Fibroblast of upper back skin (primary cell): ENCODE measurements at regions not wholly inside any gene's neighbourhood (a gene's known extent, or its start where the extent isn't known, plus 50 kb on each side); places are given as distances from the start of the nearest gene placed in this dataset.

Source experiments
- DNase-seq: peaks from one replicate; pipeline ENCODE4 v3.0.0-alpha.2; 2013

GRCh38 chr18:75158465-75159237, 50.3 kb downstream of the PTGR3 start:
- DNase-seq, result no peak

DNA sequence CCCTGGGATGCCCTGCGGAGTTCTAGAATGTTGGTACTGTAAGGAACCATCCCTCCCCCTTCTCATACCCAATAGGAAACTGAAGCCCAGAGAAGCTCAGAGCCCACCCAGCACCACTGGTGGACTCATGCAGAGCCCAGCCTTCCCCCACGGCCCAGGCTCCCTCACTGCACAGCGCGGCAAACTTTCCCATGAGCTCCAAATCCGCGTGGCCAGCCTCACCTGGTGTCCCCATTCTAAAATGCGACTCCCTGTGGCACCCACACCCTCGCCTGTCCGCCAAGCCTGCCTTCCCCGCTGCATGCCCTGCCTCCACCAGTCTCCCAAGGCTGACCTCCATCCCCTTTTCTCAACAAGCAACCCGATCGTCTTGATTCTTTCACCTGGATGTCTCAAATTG, 51.1 kb downstream of the PTGR3 start:
- DNase-seq, result no peak

GRCh38 chr18:75157381-75157780, 51.6 kb downstream of the PTGR3 start:
- DNase-seq, result no peak

GRCh38 chr18:75156831-75157230, 52.1 kb downstream of the PTGR3 start:
- DNase-seq, result no peak

DNA sequence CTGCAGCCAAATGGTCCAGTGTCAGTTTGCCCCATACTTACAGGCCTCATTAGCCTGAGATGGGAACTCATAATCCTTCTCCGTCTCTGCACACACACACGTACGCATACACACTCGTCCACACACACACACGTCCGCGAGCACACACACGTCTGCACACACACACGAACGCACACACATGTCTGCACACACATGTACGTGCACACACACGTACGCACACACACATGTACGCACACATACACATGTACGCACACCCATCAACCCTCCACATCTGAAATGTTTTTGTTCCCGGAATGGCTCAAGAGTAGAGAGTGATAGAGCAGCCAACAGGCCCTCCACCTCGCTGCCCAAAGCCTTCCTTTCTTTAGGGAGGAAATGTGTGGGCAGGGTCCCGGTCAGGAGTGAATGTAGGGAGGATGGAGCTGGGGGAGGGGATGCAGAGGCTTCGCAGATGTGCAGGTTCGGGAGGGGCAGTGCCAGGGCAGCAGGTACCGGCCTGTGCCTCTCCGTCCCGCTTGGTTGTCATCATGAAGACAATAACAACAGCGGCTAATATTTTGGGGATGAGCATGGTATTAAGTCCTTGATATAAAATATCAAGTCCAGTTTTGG, 52.7 kb downstream of the PTGR3 start:
- no peak for DNase-seq

- DNase-seq, result no peak
These were observed 53.9 kb downstream of the PTGR3 start for GRCh38 chr18:75154997-75155396.

DNA sequence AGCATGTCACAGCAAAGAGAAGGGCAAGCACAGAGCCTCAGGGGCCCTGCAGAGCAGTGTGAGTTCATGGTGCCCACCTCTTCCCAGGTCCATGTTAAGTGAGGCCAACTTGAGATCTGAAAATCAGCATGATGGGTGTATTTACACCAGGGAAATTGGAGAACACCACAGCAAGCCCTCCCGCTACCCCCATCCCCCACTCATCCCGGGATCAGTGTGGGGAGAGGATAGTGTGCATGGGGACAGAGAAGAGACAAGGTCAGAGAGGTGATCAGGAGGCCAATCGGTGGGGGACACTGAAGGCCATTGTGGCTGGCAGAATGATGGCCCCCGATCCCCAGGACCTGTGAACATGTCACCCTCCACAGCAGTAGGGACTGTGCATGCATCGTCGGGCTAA, 54.7 kb downstream of the PTGR3 start:
- no peak for DNase-seq

DNA sequence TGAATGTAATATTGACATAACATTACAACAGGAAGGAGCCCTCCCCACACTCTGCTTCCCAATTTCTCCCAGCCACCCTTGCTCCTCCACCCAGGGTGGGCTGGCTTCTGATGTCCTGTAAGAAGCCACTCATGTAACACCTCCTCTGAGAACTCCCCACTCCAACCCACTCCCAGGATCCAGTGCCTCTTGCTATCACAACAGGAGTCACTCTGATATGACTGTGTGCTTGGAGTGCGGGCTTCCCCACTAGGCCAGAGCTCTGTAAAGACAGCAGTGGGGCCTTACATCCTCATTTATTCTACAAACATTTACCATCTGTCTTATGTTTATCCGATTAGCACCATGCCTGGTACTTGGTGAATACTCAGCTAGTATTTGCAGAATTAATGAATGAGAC, 65.1 kb downstream of the PTGR3 start:
- no peak for DNase-seq

GRCh38 chr18:75142677-75143076, 66.3 kb downstream of the PTGR3 start:
- DNase-seq, result no peak

DNA sequence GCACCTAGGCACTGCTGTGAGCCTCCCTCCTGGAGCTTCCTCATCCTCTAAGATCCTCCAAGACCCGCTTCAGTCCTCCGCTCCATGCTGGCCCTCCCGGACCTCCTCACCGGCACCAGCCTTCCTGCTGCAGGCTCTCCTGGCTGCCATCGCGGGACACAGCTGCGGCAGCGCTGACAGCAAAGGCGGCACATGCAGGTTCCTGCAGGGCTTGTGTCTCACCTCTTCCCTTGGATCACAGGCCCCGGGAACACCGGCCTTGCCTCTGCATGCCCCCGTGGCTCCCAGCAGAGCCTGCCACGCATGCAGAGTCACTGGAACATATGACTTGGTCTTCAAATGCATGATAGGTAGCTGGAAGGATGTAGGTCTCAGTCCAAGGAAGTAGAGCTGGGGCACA, 67.2 kb downstream of the PTGR3 start:
- DNase-seq, result no peak

DNA sequence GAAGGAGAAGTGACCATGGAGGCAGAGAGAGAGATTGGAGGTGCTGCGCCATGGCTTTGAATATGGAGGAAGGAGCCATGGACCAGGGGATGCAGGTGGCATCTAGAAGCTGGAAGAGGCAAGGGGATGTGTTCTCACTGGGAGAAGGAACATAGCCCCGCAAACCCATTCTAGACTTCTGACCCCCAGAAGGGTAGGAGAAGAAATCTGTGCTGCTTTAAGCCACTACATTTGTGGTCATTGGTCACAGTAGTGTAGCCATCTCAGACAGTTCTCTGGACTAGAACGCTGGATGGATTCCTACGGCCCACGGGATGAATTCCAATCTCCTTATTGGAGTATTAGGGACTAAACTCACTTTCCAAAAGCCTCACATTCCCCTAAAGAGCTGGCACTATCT, 67.8 kb downstream of the PTGR3 start:
- no peak for DNase-seq

- DNase-seq, result no peak
These were observed 68.6 kb downstream of the PTGR3 start for GRCh38 chr18:75140296-75140695.

DNA sequence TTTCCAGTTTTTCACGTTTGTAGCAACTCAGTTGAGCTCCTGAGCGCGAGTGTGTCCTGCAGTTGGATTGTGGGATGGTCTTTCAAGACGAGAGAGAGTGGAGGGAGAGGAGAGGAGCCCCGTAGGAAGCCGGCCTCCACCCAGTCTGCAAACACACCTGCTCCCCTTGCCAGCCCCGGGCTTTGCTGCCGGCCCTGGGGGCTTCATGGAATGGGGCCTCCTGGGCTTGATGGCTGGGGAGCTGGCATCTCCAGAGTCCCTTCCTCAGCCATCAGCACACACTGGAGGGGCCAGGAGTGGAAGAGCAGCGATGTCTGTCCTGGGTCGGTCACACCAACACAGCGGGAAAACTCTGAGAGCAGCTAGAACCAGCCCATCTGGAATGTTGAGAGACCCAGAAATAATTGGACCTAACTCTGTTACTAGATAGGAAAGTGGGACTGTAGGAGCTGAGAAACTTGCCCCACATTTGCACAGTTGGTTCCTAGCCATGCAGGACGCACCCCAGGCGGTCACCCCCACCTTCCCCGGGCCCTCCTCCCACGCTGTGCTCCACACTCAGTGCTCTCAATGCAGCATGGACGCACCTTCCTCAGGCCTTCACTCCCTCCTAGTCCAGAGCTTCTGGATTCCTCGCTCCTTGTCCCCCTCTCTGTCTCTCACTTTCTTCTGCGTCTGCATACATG, 69.6 kb downstream of the PTGR3 start:
- no peak for DNase-seq

- no peak for DNase-seq
These were observed 71.5 kb downstream of the PTGR3 start for GRCh38 chr18:75137346-75137877.

- DNase-seq, result no peak
These were observed 73.7 kb downstream of the PTGR3 start for GRCh38 chr18:75135158-75135725.

GRCh38 chr18:75134611-75134975, 74.3 kb downstream of the PTGR3 start:
- DNase-seq, result no peak

DNA sequence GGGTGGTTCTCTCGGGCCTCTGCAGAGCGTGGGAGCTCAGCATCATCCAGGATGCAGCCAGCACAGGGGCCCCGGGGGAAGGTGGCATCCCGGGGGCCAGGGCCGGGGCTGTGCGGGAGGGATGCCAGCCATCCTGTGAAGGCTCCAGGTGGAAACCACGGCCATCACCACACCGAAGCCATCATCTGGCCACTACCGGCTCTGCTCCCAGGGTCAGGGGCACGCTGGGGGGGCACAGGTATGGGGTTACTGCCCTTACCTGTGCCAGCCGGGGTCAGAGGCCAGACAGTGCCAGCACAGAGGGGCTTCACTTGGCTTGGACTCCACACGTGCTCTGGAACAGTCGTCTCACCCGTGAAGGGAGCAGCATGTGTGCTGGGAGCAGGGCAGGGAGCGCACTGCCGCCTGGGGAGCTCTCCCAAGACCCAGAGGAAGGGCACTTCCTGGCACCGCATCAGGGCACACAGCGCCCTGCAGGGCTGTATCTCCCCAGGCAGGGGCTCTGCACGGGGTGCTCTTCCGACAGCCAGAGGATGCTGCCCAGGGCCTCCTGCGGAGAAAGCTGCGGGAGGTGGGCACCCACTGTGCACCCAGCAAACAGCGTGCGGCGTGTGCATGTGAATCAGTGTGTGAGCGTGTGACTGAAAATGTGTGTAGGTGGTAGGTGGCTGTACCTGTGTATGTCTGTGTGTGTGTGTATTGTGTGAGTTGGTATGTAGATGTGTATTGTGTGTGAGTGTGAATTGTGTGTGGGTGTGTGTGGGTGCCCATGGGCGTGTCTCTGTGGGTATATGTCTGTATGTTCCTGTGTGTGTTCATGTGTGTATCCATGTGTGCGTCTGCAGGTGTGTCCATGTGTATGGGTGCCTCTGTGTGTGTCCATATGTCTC, 75.0 kb downstream of the PTGR3 start:
- no peak for DNase-seq

DNA sequence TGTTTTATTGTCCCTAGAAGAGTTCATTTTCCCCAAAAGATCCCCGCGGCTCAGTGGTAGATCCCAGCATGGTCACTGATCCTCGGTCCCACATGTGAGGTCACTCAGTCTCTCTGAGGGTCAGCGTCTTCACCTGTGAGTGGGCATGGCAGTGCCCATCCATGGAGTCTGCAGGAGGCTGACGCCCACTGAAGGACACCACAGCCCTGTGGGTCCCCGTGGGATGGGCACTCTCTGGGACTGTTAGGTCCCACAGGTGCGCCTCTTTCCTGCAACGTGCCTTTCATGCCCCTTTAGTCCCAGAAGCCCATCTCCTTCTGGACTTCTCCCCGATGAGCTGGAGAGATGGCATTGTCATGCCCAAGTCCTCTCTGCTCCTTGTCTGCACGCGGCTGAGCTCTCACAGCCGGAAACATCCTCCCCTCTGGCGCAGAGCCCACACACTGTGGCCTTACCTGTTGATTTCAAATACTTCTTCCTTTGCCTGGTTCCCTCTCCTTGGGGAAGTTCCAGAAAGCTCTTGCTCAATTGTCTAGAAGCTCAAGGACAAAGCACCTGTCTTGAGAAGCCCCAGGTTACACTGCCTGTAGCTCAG, 75.9 kb downstream of the PTGR3 start:
- no peak for DNase-seq

DNA sequence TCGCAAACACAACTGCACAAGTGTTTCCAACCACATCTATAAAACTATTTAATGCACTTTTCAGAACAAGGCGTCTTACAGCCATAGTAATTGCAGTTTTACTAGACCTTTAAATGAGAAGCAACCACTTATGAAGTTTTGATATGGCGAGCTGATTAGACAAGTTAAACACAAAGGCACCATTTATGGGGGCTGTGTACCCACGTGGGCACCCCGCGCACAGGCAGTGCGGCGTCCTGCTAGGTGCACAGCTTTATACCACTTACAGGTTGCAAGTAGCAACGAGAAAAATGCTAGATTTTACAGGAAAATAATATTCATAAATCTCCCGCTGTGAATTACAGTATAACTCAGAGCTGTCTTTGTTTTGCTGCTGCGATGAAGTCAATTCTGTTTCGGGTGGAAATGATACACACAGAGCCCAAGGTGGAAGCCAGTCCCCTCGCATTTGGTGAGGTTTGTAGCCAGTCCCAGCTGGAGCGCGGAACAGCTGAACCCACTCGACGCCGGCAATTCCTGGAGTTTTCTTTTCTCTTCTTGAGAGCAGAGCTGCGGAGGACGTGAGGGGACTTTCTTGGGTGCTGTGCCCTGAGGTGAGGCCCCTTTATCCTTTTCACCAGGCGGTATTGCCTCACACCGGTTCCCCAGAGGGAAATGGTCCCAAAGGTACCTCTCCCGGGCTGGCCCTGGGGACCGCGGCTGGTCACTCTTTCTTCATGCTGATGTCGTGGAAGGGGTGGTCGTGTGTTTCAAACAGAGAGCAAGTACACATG, 76.7 kb downstream of the PTGR3 start:
- no peak for DNase-seq

- no peak for DNase-seq
These were observed 77.4 kb downstream of the PTGR3 start for GRCh38 chr18:75131381-75132000.
